ENCODE measurements at regions not wholly inside any gene's neighbourhood (a gene's known extent, or its start where the extent isn't known, plus 50 kb on each side); places are given as distances from the start of the nearest gene placed in this dataset.
A peak's percentile ranks its signal among the peaks of the same experiment; 100 is the strongest.

DNA sequence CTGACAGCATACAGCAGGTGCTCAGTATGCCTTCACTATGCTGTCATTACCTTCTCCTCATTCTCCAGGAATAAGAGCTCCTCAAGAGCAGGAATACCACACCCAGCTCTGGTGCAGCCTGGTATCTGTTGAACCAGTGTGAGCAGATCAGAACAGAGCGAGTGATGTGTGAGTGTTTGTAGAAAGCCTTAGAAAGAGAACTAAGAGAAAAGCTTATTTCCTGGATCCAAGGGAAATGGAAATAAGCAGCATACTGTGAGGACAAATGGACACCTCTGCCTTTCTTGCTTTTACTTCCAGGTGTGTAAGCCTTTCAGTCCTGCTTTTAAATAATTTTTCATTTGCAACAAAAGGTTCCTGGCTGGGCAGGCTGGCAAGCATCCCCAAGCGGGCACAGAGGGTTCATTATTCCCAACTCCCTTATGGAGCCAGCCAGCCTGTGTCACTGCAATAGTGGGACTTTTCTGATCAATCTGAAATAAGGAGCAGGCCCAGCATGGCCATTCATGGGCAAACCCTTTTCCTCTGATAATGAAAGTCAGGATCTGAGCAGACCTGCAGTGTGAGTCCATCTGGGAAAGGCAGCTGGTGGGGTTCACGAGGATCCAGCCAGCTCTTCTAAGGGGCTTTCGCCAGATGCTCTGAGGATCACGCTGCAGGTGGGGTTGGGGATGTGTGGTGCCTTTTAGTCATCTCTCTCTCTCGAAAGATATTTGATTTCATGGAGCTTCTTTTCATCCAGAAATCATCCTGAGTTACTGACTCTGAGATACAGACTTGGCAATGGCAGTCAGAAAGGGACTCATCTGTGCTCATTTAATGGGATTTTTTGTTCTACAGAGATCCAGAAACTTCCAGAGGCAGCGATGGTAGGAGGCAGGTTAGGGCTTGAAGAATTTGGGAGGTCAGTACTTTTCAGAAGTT, 594.9 kb upstream of the CFAP20DC start:
- DNase-seq: no peak

- DNase-seq: no peak
Measured at GRCh38 chr3:59641169-59641899, 591.5 kb upstream of the CFAP20DC start.

GRCh38 chr3:59632760-59633573, 583.1 kb upstream of the CFAP20DC start:
- peak; percentile 43 for DNase-seq

GRCh38 chr3:59631482-59631881, 581.7 kb upstream of the CFAP20DC start:
- DNase-seq: no peak

DNA sequence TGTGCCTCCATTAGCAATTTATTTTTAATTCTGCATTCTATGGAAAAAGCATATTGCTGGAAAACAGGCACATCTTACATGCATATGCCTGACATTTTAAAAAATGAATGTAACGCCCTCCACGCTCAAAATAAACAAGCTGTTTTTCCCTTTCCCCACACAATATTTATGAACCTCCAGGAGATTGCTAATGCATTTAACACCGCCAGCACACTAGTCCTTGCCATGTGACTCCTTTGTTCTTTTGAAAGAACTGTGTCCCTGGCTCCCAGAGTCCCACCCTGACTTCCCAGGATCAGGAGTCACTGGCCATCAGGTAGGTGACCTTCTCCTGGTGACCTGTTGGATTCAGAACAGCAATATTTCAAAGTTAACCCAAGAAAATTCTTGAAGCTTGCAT, 571.2 kb upstream of the CFAP20DC start:
- DNase-seq: no peak

DNA sequence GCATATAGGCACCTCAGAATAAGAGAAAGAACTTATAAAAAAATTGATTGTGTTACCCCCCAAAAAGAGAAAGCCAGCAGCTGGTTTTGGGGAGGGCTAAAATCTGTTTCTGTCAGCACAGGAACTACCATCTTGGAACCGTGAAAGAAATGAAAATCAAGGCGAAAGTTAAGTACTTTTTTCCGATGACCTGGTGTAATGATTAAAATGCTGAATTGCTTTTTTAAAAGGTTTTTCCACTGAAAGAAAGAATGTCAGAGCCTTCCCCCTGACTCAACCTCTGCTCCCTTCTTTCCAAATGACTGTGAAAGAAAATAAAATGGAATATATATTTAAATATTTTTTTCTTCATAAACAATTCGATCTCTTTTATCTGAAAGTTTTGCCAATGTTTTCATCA, 570.5 kb upstream of the CFAP20DC start:
- DNase-seq: no peak

DNA sequence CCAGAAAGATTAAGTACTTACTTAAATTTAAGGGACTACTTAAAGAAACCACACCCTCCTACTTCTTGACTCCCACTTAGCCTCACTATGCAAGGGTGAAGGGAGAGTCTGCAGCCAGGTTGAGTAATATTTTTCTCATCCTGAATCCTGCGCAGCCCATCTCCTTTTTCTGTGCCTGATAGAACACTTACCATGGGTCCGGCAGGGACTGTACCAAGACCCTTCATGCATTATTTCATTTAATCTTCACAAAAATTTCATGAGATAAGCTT, 562.6 kb upstream of the CFAP20DC start:
- DNase-seq: no peak

DNA sequence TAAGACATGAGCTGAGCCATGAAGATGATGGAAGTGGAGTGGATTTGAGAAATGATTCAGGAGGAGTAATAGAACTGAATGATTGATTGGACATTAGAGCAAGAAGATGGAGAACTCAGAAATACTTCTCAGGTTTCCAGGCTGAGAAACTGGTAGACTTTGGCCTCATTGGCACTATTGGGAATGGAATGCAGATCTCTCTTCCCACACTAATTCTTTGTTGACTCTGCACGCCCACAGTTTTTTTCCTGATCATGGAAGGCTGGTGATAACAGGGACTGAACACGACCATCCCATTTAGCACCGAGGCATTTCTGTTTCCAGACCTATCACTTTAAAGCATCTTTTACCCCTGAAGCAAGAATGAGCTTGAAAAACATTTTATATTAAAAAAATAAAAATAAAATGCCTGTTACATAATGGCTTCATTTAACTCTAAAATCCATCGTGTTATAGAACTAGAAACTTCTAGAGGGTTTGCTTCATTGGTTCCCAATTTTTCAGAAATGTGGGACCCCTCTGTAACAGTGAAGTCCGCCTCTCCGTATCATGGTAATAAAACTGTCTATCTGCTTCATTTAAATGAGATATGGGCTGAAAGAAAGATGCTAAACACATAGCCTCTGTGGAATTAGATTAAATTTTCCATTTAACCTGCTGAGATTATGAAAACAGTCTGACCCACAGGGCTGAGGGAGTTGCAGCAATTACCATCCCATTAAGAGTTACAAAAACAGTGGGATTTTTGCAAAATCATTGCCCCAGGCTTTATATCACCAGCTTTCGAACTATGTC, 562.0 kb upstream of the CFAP20DC start:
- DNase-seq: no peak

GRCh38 chr3:59609657-59610348, 560.0 kb upstream of the CFAP20DC start:
- no peak for DNase-seq

DNA sequence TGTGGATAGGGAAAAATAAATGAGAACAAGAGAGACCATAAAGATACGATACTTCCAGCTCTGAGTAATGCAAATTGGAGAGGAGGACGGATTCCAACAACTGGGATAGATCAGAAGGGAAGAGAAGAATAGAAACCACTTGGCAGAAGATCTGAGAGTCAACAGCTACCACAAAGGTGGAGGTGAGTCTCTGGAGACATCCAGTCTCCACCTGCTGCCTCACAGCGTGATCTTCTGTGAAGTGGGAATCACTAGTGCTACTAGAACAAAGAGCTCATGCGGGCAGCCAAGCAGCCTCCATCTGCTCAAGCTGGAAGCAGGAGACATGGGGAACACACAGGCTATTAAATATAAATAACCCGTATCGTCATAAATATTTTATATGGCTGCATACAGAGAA, 558.5 kb upstream of the CFAP20DC start:
- no peak for DNase-seq

GRCh38 chr3:59607656-59608055, 557.8 kb upstream of the CFAP20DC start:
- peak; percentile 4 for DNase-seq

- no peak for DNase-seq
Measured at GRCh38 chr3:59606638-59607266, 556.9 kb upstream of the CFAP20DC start.

GRCh38 chr3:59605944-59606534, 556.2 kb upstream of the CFAP20DC start:
- DNase-seq: no peak

- DNase-seq: no peak
Measured at GRCh38 chr3:59605318-59605717, 555.5 kb upstream of the CFAP20DC start.

DNA sequence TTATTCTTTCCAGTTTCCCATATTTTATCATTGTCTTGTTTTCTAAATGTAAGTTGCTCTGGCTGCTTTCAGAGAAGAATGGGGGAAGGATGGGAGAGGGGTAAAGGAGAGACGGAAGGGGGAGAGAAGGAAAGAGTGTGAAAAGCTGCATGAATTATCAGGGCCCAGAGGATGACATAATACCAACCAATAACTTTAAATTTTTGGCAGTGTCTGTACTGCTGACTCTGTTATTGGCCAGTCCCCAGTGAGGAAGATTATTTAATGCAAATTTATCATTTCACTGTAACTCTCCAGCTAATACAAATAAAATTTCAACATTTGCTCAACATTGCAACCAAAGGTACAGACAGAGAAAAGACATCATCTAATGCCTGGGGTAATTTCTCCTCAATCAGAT, 551.7 kb upstream of the CFAP20DC start:
- no peak for DNase-seq

DNA sequence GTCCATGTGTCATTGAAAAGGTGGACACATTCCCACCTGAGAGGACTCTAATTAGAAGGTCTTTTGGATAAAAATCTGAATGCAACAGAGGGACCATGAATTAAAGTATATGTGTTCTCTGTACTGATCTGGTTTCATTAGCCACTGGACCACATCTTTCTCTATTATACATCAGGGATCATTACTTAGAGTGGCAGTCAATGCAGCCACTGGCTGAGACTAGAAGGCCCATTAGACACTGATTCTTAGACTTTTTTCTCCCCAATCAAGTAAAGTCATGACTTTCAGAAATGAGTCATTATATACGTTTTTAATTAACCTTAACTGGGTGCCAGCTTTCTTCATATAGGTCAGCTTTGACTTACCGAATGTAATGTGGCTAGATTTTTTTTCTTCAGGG, 550.8 kb upstream of the CFAP20DC start:
- no peak for DNase-seq

DNA sequence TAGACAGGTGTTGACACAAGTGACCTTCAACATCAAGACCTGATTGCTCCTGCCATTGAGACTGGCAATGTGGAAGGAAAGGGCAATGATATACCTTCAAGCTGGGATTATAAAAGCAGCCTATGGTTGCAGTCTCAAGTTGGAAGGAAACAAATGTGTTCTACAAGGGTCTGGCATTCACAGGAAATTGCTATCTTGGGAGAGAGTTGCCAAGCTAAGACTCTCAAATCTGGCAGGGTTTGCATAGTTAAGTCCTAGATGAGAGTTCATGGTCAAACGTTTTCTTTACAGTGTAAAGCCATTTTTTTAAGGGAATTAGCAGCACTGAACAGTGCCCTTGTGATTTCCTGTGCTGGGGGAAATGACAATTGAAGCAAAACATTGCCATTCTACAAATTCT, 546.9 kb upstream of the CFAP20DC start:
- DNase-seq: no peak

- DNase-seq: no peak
Measured at GRCh38 chr3:59595830-59596229, 546.0 kb upstream of the CFAP20DC start.

DNA sequence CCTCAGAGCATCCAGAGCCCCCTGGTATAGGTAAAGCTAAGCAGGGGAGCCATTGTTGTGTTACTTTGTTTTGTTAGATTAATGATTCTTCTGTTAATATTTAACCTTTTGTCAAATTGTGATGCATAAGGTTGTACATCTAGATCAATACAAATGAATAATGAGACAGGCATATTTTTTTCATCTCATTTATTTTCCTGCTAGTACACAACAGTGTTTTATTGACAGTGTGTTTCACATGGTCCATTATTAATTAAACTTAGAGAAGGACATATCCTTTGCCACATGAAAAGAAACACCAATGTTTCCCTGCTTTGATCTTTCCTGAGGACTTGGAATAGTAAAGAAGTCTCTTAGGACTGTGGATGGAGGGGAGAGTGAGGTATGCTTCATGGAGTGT, 543.6 kb upstream of the CFAP20DC start:
- DNase-seq: no peak

GRCh38 chr3:59580996-59581395, 531.2 kb upstream of the CFAP20DC start:
- DNase-seq: no peak

- no peak for DNase-seq
Measured at GRCh38 chr3:59580499-59580898, 530.7 kb upstream of the CFAP20DC start.

All from HCEC 1CT (cell line).